ENCODE measurements at regions not wholly inside any gene's neighbourhood (a gene's known extent, or its start where the extent isn't known, plus 50 kb on each side); places are given as distances from the start of the nearest gene placed in this dataset.

GRCh38 chr12:125678589-125678993, 613.4 kb downstream of the AACS start:
- DNase-seq (ENCODE audit: low spot score) = no peak

DNA sequence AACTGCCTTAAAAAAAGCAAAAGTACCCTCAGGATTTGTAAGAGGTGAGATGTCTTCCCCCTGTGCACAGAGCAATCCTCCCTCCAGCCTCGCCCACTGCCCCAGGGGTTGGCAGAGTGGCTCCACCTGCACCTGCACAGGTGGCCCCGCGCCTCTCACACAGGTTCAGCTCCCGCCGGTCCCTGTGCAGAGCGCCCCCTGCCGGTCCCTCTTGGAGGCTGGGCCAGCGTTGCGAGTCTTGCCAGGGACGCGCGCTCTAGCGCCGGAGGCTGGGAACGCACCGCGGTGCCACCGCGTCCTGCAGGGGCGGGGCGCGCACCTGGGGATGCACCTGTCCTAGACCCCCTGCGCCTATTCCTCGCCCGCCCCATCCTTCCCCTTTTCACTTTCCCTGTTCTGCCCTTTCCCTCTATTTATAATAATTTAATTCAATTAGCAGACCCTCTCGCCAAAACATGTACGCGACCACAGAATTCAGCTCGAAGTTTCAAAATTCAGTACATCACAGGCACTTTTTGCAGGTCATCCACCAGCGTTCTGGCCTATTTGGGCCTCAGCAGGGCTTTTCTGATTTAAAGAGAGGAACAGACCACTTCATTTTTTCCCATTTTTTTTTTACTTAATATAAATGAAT, 618.6 kb downstream of the AACS start:
- DNase-seq (ENCODE audit: low spot score) = no peak

DNA sequence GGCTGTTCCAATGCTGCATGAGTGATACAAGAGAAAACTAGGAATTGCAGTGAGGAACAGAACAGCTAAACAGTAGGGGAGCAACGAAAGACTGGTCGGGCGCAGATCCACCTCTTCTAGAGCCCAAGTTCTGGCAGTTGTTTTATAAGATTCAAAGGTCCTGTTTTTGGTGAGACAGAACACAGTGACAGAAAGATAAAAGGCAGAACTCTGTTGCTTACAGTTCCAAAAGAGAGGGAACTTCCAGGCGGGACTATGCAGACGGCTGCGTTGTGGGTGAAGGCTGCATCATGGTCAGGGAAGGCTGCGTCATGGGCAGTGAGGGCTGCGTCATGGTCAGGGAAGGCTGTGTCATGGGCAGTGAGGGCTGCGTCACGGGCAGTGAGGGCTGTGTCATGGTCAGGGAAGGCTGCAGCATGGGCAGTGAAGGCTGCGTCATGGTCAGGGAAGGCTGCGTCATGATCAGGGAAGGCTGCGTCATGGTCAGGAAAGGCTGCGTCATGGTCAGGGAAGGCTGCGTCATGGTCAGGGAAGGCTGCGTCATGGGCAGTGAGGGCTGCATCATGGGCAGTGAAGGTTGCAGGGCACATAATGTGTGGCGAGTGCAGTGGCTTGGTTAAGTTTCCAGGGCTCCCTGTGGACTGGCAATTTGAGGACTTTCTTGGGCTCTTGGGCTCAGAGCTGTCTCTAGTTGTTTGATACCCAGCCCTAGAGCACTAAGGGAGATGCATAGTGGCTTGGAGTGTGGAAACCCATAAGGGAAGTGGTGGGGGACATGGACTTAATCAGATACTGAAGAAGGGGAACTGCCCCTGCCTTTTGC, 619.9 kb downstream of the AACS start:
- DNase-seq (ENCODE audit: low spot score) = no peak

GRCh38 chr12:125685915-125686314, 620.7 kb downstream of the AACS start:
- DNase-seq (ENCODE audit: low spot score) = no peak

DNA sequence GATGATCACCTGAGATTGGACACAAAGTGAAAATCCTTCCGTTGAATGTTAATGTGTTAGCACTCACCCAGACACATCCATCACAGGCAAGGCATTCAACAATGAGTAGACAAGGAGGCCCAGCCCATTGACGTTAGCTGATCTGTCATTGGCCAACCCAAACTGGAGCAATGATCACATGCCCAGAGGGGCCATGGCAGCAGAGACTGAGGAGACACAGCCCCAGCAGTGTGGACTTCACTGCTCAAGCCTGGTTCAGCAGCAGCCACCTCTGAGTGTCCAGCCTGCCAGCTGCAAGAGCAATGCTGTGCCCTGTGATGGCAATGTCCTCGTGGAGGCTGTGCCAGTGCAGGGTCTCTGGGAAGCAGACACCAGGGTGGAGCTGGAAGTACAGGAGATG, 622.2 kb downstream of the AACS start:
- no peak for DNase-seq (ENCODE audit: low spot score)

DNA sequence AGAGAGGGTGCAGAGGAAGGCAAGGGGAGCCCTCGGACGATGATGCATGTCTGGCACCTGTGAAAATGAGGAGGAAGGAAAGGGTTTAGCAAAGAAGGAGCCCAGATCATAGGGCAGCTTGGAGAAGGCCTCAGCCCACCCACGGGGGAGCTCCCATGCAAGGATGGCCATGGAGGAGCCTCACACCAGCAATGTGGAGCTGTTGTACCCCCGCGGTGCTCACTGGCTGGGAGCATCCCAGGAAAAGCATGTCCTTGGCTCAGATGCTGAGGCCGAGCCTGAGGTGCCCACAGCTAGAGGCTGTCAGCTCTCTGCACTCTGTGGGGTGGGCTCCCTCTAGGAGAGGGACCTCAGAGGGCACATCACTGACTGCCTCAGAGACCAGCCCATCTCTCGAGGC, 622.6 kb downstream of the AACS start:
- DNase-seq (ENCODE audit: low spot score) = no peak

DNA sequence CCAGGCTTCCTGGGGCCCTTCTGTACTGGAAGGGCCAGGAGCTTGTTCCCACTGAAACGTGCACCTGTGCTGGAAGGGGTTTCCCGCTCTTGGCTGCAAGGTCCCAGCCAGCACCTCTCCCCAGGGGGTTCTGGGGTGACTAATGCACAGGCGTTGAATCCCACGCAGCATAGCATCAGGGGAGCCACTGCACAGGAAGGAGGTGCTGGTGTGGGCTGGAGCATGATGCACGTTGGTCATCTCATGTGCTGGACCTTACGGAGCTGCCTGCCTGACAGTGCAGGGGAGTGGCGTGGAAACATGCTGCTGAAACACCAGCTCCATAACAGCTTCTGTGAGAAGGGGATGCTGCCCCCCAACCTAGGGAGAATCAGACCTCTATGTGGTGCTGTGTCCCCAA, 623.0 kb downstream of the AACS start:
- DNase-seq (ENCODE audit: low spot score) = no peak

DNA sequence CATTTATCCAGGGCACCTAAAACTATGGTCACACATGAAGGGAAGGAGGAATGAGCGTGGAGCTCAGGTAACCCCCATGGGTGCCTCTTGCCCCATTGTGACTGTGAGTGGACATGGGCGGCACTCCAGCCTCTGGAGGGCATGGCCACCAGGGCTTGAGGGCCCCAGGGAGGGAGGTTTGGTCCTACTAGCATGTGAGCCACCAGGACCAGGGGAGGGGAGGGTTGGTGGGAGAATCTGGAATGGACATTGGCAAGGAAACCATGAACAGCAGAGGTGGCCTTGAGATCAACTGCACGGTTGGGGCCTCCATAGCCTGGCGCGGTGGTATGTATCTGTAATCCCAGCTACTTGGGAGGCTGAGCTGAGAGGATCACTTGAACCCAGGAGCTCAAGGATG, 623.6 kb downstream of the AACS start:
- no peak for DNase-seq (ENCODE audit: low spot score)

DNA sequence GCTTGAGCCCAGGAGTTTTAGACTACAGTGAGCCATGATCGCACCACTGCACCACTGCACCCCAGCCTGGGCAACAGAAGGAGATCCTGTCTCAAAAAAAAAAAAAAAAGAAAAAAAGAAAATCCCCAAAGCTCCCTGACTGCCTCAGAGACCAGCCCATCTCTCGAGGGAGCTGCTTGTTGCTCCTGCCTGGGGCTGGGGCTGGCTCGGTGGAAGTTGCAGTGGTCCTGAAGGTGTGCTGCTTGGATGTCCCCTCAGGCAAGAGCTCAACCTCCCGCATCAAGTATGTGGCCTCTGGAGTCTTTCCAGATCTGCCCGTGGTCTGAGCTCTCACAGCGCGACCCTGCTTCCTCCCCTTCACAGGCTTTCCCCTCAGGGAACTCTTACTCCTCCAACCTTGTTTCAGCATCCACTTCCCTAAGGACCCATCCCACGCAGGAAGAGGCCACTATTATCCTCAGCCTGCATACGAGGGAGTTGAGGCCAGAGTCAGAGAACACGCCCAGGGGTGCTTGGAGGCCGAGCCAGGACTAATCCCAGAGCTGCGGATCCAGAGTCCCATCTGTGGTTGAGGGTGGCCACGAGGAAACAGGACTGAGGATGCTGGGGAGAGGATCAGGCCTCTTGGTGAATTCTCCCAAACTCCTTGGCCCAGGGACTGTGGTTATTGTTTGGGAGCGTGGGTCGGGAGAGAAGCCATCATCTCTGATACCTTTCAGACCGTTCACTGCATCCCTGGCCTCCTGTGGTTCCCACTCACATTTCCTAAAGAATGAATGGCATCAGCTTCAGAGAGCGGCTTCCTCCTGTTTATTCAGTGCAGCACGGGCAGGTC, 624.6 kb downstream of the AACS start:
- DNase-seq (ENCODE audit: low spot score) = no peak

DNA sequence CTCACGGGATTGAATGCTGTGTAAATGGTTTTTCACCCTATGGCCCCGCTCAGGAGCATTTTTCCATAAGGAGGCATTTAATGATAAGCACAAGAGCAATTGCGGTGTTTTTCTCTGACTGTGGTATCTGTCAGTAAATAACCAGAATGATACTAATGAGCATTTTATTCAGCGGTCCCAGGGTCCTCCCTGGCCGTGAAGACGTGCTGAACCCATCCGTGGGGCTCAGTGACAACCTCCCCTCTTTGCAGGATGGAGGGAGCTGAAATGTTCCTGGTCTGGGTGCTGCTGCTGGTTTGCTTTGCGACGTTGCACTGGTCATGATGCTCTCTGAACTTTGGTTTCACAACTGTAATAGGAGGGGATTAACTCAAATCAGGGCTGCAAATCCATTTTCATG, 625.6 kb downstream of the AACS start:
- DNase-seq (ENCODE audit: low spot score) = no peak

DNA sequence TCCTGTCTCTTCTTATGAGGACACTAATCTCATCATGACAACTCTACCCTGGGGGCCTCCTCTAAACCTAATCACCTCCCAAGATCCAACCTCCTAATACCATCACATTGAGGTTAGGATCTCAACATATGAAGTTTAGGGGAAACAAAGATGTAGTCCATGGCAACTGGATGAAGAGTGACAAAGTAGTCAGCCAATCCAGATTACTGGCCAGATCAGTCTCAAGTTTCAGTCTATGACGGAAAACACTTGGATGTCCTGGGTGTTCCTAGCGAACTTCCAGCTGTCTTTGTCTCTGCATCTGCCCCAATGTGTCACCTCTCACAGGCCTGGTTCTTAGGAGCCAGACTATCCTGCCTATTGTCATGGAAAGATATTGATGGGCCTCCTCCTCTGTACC, 630.8 kb downstream of the AACS start:
- DNase-seq (ENCODE audit: low spot score) = no peak

DNA sequence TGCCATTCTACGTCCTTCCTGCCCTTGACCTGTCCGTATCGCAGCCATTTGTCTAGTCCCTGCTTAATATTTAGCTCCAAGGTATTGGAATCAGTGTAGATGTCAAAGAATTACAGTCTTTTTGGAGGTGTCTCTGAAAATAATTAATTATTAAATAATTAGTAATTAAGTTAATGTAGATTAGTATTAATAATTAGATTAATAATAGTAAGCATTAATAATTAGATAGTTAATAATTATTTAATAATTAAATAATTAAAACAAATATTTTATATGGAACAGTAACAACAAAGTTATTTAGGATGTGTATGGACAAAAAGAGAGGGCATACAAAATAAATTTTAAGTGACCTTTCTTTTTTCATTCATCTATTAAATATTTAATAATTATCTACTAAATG, 639.6 kb downstream of the AACS start:
- no peak for DNase-seq (ENCODE audit: low spot score)

- DNase-seq (ENCODE audit: low spot score) = no peak
Observed at GRCh38 chr12:125720961-125721360, 655.7 kb downstream of the AACS start.

DNA sequence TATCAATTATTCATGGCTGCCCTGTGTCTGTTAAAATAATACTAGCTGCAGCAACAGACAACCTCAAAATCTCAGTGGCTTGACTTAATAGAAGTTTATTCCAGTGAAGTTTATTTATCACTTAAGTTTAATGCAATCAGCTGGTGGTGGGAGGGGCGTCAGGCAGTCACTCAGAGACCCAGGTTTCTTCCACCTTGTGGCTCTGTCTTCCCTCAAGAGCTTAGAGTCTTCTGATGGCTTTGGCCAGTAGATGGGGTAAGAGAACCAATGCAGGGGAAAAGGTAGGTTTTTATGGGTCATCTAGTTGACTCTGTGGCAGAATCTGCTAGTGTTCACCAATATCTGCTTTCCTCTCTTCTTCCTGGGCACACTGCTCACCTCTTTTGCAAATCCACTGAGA, 668.9 kb downstream of the AACS start:
- DNase-seq (ENCODE audit: low spot score) = no peak

GRCh38 chr12:125738211-125738610, 673.0 kb downstream of the AACS start:
- DNase-seq (ENCODE audit: low spot score) = no peak

- no peak for DNase-seq (ENCODE audit: low spot score)
Observed at GRCh38 chr12:125742413-125742812, 677.2 kb downstream of the AACS start.

DNA sequence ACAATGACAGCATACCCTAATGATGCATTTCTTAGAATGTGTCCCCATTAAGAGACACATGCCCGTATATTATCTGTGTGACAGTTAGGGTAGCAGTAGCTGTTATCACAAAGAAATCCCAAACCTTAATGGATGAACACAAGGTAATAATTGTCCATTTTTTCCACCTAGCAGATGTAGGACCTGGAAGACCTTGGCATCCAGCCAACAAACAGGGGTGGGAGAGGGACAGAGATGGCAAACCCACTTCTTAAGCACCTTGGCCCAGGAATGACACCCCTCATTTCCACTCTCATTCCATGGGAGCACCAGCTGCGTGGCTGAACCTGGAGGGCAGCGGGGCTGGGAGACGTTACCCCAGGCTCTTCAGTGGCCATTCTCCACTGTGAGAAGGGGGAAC, 679.0 kb downstream of the AACS start:
- DNase-seq (ENCODE audit: low spot score) = no peak

DNA sequence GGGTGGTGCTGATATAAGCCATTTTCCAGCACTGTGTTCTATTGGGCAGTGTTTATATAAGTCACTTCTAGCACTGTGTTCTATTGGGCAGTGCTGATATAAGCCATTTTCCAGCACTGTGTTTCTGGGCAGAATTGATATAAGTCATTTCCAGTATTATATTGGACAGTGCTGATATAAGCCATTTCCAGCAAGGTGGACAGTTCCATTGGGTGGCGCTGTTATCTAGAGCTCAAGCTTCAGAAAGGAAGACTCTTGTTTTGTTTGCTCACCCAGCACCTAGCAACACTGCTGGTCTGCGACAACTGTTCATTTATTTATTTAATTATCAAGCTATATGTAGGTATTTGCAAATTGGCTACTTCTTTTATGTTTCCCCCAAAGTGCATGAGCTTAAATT, 690.3 kb downstream of the AACS start:
- no peak for DNase-seq (ENCODE audit: low spot score)

- DNase-seq (ENCODE audit: low spot score) = no peak
Observed at GRCh38 chr12:125766091-125766490, 700.9 kb downstream of the AACS start.

DNA sequence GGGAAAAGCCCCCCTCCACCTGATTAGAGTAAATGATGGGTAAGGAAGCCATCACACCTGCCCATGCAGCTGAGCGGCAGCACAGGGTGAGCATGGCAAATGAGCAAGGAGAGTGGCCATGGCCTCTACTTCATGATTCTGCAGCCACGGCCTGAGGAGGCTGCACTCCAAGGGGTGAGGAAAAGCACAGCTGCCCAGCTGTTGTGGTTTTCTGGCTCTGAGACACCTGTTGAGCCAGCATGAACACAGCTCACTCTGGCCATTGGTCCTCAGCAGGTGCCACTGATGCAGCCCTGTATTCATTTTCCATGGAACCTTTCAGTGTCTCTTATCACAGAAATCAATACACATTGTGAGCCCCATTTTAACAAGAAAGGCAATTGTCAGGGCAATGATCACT, 707.2 kb downstream of the AACS start:
- no peak for DNase-seq (ENCODE audit: low spot score)

DNA sequence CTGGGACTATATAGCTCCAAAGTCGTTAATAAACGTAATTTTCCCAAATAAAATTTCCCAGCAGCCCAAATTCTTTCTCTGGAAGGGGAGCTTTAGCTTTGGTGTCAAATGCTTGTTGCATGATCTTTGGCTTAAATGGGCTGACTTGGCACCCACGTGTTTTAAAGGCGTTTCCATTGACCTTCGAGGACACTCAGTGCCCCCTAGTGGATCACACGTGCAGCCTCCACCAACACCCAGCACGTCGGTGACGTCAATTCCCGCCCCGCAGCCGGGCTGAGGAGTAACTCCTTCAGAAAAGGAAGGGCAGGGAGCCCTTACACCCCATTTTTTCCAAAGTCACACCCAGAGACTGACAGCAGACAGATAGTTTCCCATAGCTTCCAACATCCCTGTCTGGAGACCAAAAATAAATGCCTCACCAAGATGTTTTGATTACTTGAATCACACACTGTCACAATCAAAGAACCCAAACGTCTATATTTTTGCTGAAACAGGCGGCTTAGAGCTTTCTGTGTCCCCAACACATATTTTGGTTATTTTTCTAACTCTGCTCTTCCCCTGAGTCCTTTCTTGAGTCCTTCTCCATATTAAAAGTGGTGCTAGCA, 707.9 kb downstream of the AACS start:
- DNase-seq (ENCODE audit: low spot score) = no peak

GRCh38 chr12:125775507-125775906, 710.3 kb downstream of the AACS start:
- no peak for DNase-seq (ENCODE audit: low spot score)

GRCh38 chr12:125776212-125776611, 711.0 kb downstream of the AACS start:
- DNase-seq (ENCODE audit: low spot score) = no peak
